Astrocyte (in vitro differentiated cells and primary cell): ENCODE measurements at regions not wholly inside any gene's neighbourhood (a gene's known extent, or its start where the extent isn't known, plus 50 kb on each side); places are given as distances from the start of the nearest gene placed in this dataset.

ENCODE experiments used
- CTCF ChIP-seq: IDR thresholded peaks from 2 replicates; pipeline ENCODE4 v1.5.1; 2011; ENCODE audit warnings: low read depth, mild to moderate bottlenecking, inconsistent platforms, low read length, moderate library complexity; ENCODE audit not compliant: insufficient read depth
- EZH2 ChIP-seq: IDR thresholded peaks from 2 replicates; pipeline ENCODE4 v1.6.1; 2012; ENCODE audit warnings: mild to moderate bottlenecking, low read length, inconsistent platforms; ENCODE audit not compliant: insufficient read depth

GRCh38 chr7:12984117-12984516, 296.7 kb downstream of the ARL4A start:
- no peak for TF ChIP-seq CTCF
- no peak for TF ChIP-seq EZH2
